ENCODE measurements at regions not wholly inside any gene's neighbourhood (a gene's known extent, or its start where the extent isn't known, plus 50 kb on each side); places are given as distances from the start of the nearest gene placed in this dataset.

GRCh38 chr16:52366983-52367382 is 180.0 kb downstream of the TOX3 start:
- Histone ChIP-seq H3K27ac (no peak overlapping the region), H3K9me2 (ENCODE audit: insufficient read depth) (no peaks in the 10 kb centered on the region), H3F3A (ENCODE audit: insufficient read depth, low read depth) (no peaks in the 10 kb centered on the region), H3K4me1 (replicated peaks; ENCODE audit: insufficient read depth) (no peaks in the 10 kb centered on the region), H3K4me2 (no peak overlapping the region), H3K27me3 (ENCODE audit: insufficient read depth, low read depth) (no peaks in the 10 kb centered on the region; the same call in 1 of the 2 replicates), H3K79me2 (ENCODE audit: low read depth) (no peaks in the 10 kb centered on the region), H3K4me3 (no peak overlapping the region), H4K20me1 (ENCODE audit: insufficient read depth) (no peaks in the 10 kb centered on the region), H3K36me3 (ENCODE audit: low read depth) (no peaks in the 10 kb centered on the region), H2AFZ (no peak overlapping the region), H3K9me3 (ENCODE audit: insufficient read depth, low read depth) (no peaks in the 10 kb centered on the region)
- no TSS peak for BruUV-seq (replicated peaks)
- ChIA-PET POLR2A (ENCODE audit: unreplicated experiment) (no interaction called here), CTCF (no interaction called here)
- intact Hi-C loops (cut with micrococcal nuclease; ENCODE audit: unreplicated experiment): no loop called here
- DNase-seq: no peak
- TF ChIP-seq CTCF (conservative IDR thresholded peaks at IDR 0.05) (no peak), EZH2 (IDR thresholded peaks at IDR 0.05; ENCODE audit: low read depth) (no peak)

- CTCF ChIA-PET: no interaction called here
- H4K20me1 ChIP-seq (ENCODE audit: insufficient read depth): no peaks in the 10 kb centered on the region
- no peak overlapping the region for H2AFZ ChIP-seq
- BruUV-seq (replicated peaks): no TSS peak
- H3F3A ChIP-seq (ENCODE audit: insufficient read depth, low read depth): no peaks in the 10 kb centered on the region
- H3K9me3 ChIP-seq (ENCODE audit: insufficient read depth, low read depth): no peaks in the 10 kb centered on the region
- TF ChIP-seq CTCF (conservative IDR thresholded peaks at IDR 0.05) (no peak), EZH2 (IDR thresholded peaks at IDR 0.05; ENCODE audit: low read depth) (no peak)
- H3K36me3 ChIP-seq (ENCODE audit: low read depth): no peaks in the 10 kb centered on the region
- H3K9me2 ChIP-seq (ENCODE audit: insufficient read depth): no peaks in the 10 kb centered on the region
- no peak for DNase-seq
- no peak overlapping the region for H3K4me2 ChIP-seq
- POLR2A ChIA-PET (ENCODE audit: unreplicated experiment): no interaction called here
- H3K79me2 ChIP-seq (ENCODE audit: low read depth): no peaks in the 10 kb centered on the region
- H3K27me3 ChIP-seq (ENCODE audit: insufficient read depth, low read depth): no peaks in the 10 kb centered on the region
- H3K4me3 ChIP-seq: no peak overlapping the region
- intact Hi-C loops (cut with micrococcal nuclease; ENCODE audit: unreplicated experiment): no loop called here
- H3K27ac ChIP-seq: no peak overlapping the region
- H3K4me1 ChIP-seq (replicated peaks; ENCODE audit: insufficient read depth): no peaks in the 10 kb centered on the region
These were observed 182.4 kb downstream of the TOX3 start for GRCh38 chr16:52364500-52364899.

GRCh38 chr16:52363082-52363481 is 183.9 kb downstream of the TOX3 start:
- H3K36me3 ChIP-seq (ENCODE audit: low read depth): no peaks in the 10 kb centered on the region
- no peaks in the 10 kb centered on the region for H3K4me1 ChIP-seq (replicated peaks; ENCODE audit: insufficient read depth)
- CTCF ChIA-PET: no interaction called here
- DNase-seq: no peak
- no peaks in the 10 kb centered on the region for H3F3A ChIP-seq (ENCODE audit: insufficient read depth, low read depth)
- no TSS peak for BruUV-seq (replicated peaks)
- no peak overlapping the region for H2AFZ ChIP-seq
- POLR2A ChIA-PET (ENCODE audit: unreplicated experiment): no interaction called here
- TF ChIP-seq EZH2 (IDR thresholded peaks at IDR 0.05; ENCODE audit: low read depth): no peak
- TF ChIP-seq CTCF (conservative IDR thresholded peaks at IDR 0.05): no peak
- no peaks in the 10 kb centered on the region for H3K79me2 ChIP-seq (ENCODE audit: low read depth)
- no peak overlapping the region for H3K27ac ChIP-seq
- no peak overlapping the region for H3K4me2 ChIP-seq
- no peaks in the 10 kb centered on the region for H3K9me2 ChIP-seq (ENCODE audit: insufficient read depth)
- H3K9me3 ChIP-seq (ENCODE audit: insufficient read depth, low read depth): no peaks in the 10 kb centered on the region
- H3K27me3 ChIP-seq (ENCODE audit: insufficient read depth, low read depth): no peaks in the 10 kb centered on the region
- no peak overlapping the region for H3K4me3 ChIP-seq
- intact Hi-C loops (cut with micrococcal nuclease; ENCODE audit: unreplicated experiment): no loop called here
- H4K20me1 ChIP-seq (ENCODE audit: insufficient read depth): no peaks in the 10 kb centered on the region
